SK-N-SH (cell line): ENCODE measurements at regions not wholly inside any gene's neighbourhood (a gene's known extent, or its start where the extent isn't known, plus 50 kb on each side); places are given as distances from the start of the nearest gene placed in this dataset.

Experiments
- CTCF ChIA-PET: fragments of 300-600, 350-600 bp; formaldehyde crosslinking; extraction: SDS; loops from one replicate; lab custom pipeline; 2021; lab: Yijun Ruan, JAX
- POLR2A ChIA-PET: fragments of 350-600 bp; sonication (Branson Sonifier 250); formaldehyde crosslinking; extraction: SDS; loops from one replicate; lab custom pipeline; 2020; ENCODE audit warnings: antibody characterized with exemption, inconsistent platforms; lab: Yijun Ruan, JAX
- DNase-seq: peaks from one replicate; pipeline ENCODE4 v3.0.0; 2012
- H2AFZ ChIP-seq: fragments of 200-600 bp; sonication (generic); 2 replicates; pipeline ENCODE4 v1.8.1; 2016; ENCODE audit warnings: antibody characterized with exemption, mild to moderate bottlenecking, low read depth
- H3F3A ChIP-seq: fragments of 200-600 bp; sonication (generic); replicated peaks from 2 replicates; pipeline ENCODE3; 2016; ENCODE audit warnings: antibody characterized with exemption, mild to moderate bottlenecking; ENCODE audit not compliant: insufficient read depth
- H3K27ac ChIP-seq, 2 experiments: fragments of 200-500 bp in 1 of 2; fragments of 200-600 bp in 1 of 2; sonication (Bioruptor generic) in 1 of 2; sonication (generic), shearing (Covaris generic) in 1 of 2; 2 replicates each; pipeline versions ENCODE4 v1.5.1 to v1.6.1; 2014 to 2016; ENCODE audit warnings: low read depth in 2 of 2, inconsistent platforms in 1 of 2, low read length in 1 of 2, mild to moderate bottlenecking in 1 of 2, mixed read lengths in 1 of 2
- H3K27me3 ChIP-seq: fragments of 200-600 bp; sonication (generic), shearing (Covaris generic); 2 replicates; pipeline ENCODE4 v1.6.1; 2016; ENCODE audit warnings: mixed run types; ENCODE audit not compliant: insufficient read depth
- H3K36me3 ChIP-seq, 2 experiments: fragments of 200-500 bp in 1 of 2; fragments of 200-600 bp in 1 of 2; sonication (Bioruptor generic) in 1 of 2; sonication (generic) in 1 of 2; replicated peaks in 1 of 2; 2 replicates each; pipeline versions ENCODE3 to v1.5.1; 2014 to 2016; ENCODE audit warnings: low read length in 1 of 2, mild to moderate bottlenecking in 1 of 2; ENCODE audit not compliant: insufficient read depth in 2 of 2, control insufficient read depth in 1 of 2
- H3K4me1 ChIP-seq, 2 experiments: fragments of 200-500 bp in 1 of 2; fragments of 200-600 bp in 1 of 2; sonication (Bioruptor generic) in 1 of 2; sonication (generic), shearing (Covaris generic) in 1 of 2; 2 replicates each; pipeline versions ENCODE4 v1.5.1 to v1.6.1; 2014 to 2016; ENCODE audit warnings: low read depth in 1 of 2, low read length in 1 of 2, mixed run types in 1 of 2; ENCODE audit not compliant: insufficient read depth in 2 of 2, control insufficient read depth in 1 of 2
- H3K4me2 ChIP-seq: fragments of 200-600 bp; sonication (generic), shearing (Covaris generic); 2 replicates; pipeline ENCODE4 v1.6.1; 2017; ENCODE audit warnings: mixed run types
- H3K4me3 ChIP-seq, 2 experiments: fragments of 200-500 bp in 1 of 2; fragments of 200-600 bp in 1 of 2; sonication (Bioruptor generic) in 1 of 2; sonication (generic), shearing (Covaris generic) in 1 of 2; 2 replicates each; pipeline versions ENCODE4 v1.5.1 to v1.8.1; 2014 to 2016; ENCODE audit warnings: low read depth in 2 of 2, inconsistent platforms in 1 of 2, low read length in 1 of 2, mild to moderate bottlenecking in 1 of 2, mixed read lengths in 1 of 2, moderate library complexity in 1 of 2
- H3K79me2 ChIP-seq: fragments of 200-600 bp; sonication (generic); 2 replicates; pipeline ENCODE4 v1.8.1; 2017; ENCODE audit warnings: mild to moderate bottlenecking; ENCODE audit not compliant: insufficient read depth
- H3K9ac ChIP-seq: fragments of 200-600 bp; sonication (generic); 2 replicates; pipeline ENCODE4 v1.6.1; 2017; ENCODE audit warnings: mixed run types
- H3K9me2 ChIP-seq: fragments of 200-600 bp; sonication (generic); 2 replicates; pipeline ENCODE4 v1.6.1; 2017; ENCODE audit warnings: mixed run types
- H3K9me3 ChIP-seq: fragments of 200-600 bp; sonication (generic); 2 replicates; pipeline ENCODE4 v1.6.1; 2017; ENCODE audit warnings: mixed run types, mild to moderate bottlenecking, moderate library complexity
- H4K20me1 ChIP-seq: fragments of 200-600 bp; sonication (generic); 2 replicates; pipeline ENCODE4 v1.6.1; 2017; ENCODE audit warnings: mild to moderate bottlenecking, mixed run types; ENCODE audit not compliant: insufficient read depth
- CHD2 ChIP-seq: fragments of 150-350 bp; IDR thresholded peaks from 2 replicates; pipeline ENCODE4 v1.6.1; 2018; ENCODE audit warnings: low read length; ENCODE audit not compliant: partially characterized antibody
- FOSL2 ChIP-seq: IDR thresholded peaks from 2 replicates; pipeline ENCODE4 v1.4.0; 2012; ENCODE audit warnings: low read depth, mild to moderate bottlenecking, moderate library complexity, borderline replicate concordance
- FOXJ3 ChIP-seq: sonication (generic); formaldehyde crosslinking; IDR thresholded peaks from 2 replicates; pipeline ENCODE4 v1.5.1; 2020; ENCODE audit warnings: mild to moderate bottlenecking, missing genetic modification reagents
- JUND ChIP-seq: IDR thresholded peaks from 2 replicates; pipeline ENCODE4 v1.4.0; 2012
- MEF2A ChIP-seq: IDR thresholded peaks from 2 replicates; pipeline ENCODE4 v1.4.0; 2012; ENCODE audit warnings: low read depth, borderline replicate concordance
- MXI1 ChIP-seq: IDR thresholded peaks from 2 replicates; pipeline ENCODE4 v1.6.1; 2012; ENCODE audit warnings: mild to moderate bottlenecking, low read depth, low read length, improper control_type of control experiment
- NFIC ChIP-seq: IDR thresholded peaks from 2 replicates; pipeline ENCODE4 v1.4.0; 2012; ENCODE audit warnings: borderline replicate concordance
- RAD21 ChIP-seq: IDR thresholded peaks from 2 replicates; pipeline ENCODE4 v1.6.1; 2012; ENCODE audit warnings: mild to moderate bottlenecking, low read length
- REST ChIP-seq: IDR thresholded peaks from 2 replicates; pipeline ENCODE4 v1.6.1; 2012; ENCODE audit warnings: mild to moderate bottlenecking, low read depth, low read length, moderate library complexity
- RFX5 ChIP-seq: IDR thresholded peaks from 2 replicates; pipeline ENCODE4 v1.6.1; 2012; ENCODE audit warnings: mild to moderate bottlenecking, improper control_type of control experiment, low read length
- TAF1 ChIP-seq: IDR thresholded peaks from 2 replicates; pipeline ENCODE4 v1.6.1; 2012; ENCODE audit warnings: low read depth, mild to moderate bottlenecking, low read length, moderate library complexity, borderline replicate concordance
- USF1 ChIP-seq: IDR thresholded peaks from 2 replicates; pipeline ENCODE4 v1.4.0; 2012; ENCODE audit warnings: low read depth, borderline replicate concordance
- YY1 ChIP-seq: IDR thresholded peaks from 2 replicates; pipeline ENCODE4 v1.4.0; 2012; ENCODE audit warnings: low read depth, mild to moderate bottlenecking
- WGBS: methylation state at CpG from one replicate; pipeline ENCODE4 v1.1.6; 2017; ENCODE audit warnings: low lambda C conversion rate; 5-methylcytosine and 5-hydroxymethylcytosine counted together
- TF ChIP-seq, protein P1 (sequence below): fragments of 200-600 bp; sonication (generic); IDR thresholded peaks from 2 replicates; pipeline ENCODE4 v1.6.1; 2017; ENCODE audit warnings: antibody characterized with exemption, mild to moderate bottlenecking, moderate library complexity
- TF ChIP-seq, protein P2 (sequence below): IDR thresholded peaks from 2 replicates; pipeline ENCODE4 v1.4.0; 2012; ENCODE audit warnings: low read depth, borderline replicate concordance

DNA sequence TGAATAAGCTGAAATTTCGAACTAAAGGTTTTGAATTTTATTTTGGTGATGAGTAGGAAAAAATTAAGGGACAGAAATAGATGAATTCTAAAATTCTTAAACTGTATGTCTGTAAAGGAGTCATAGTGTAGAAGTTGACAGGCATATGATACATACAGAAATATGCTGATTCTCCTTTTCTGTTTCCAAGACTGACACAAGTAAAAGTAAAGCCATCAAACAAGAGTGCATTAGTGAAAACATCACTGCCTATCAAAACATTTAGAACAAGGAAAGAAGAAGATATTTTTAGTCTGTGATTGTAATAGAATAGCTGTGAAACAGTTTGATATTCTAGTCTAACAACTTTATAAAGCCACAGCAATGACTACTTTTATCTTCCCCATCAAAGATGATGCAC is 1318.0 kb upstream of the TENM4 start:
- Histone ChIP-seq H3K4me2 (no peak overlapping the region), H3K9me2 (no peaks in the 10 kb centered on the region), H3K9ac (no peak overlapping the region), H3F3A (no peaks in the 10 kb centered on the region), H3K9me3 (no peaks in the 10 kb centered on the region), H3K27me3 (no peaks in the 10 kb centered on the region), H3K27ac (no peak overlapping the region), H4K20me1 (no peaks in the 10 kb centered on the region), H3K4me1 (no peaks in the 10 kb centered on the region), H3K4me3 (no peak overlapping the region), H3K36me3 (no peaks in the 10 kb centered on the region), H2AFZ (no peak overlapping the region), H3K79me2 (no peaks in the 10 kb centered on the region)
- ChIA-PET CTCF (interaction anchor here (0.8 kb wide), 1 partner anchor 28 kb away, joined by 3 read pairs; no protein-coding TSS in a partner anchor), POLR2A (no interaction called here)
- TF ChIP-seq TAF1: no peak
- no peak for TF ChIP-seq YY1
- TF ChIP-seq NFIC: no peak
- no peak for TF ChIP-seq REST
- 10% methylated on average over 1 of the region's 1 CpG for WGBS
- no peak for DNase-seq

DNA sequence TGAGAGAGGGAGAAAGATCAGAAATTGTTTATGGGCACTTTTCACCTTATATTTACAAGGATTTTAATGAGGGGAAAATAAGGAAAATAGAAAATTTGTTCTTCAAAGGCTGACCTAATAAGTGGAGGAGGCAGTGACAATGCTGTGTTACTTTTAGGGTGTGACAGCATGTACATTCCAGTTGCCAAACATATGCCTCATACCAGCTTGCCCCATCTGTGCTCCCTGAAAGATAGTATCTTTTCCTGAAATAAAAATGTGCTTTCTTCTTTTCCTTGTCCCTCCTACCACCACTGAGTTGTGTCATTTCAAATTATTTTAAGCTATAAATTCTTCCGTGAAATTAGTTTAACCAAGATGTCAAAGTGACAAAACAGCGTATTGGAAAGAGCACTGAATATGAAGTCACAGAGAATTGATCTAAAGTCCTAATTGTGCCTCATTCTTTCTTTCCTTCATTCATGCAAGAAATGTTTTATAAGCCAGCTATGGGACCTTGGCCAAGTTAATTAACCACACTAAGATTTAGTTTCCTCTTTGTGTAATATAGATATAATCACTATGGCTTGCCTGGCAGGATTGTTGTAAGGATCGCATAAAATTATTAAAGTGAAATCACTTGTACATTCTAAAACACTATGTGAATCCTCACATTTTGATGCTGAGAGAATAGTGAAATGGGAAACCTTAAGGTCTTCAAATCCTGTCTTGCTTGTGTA is 1307.5 kb upstream of the TENM4 start:
- Histone ChIP-seq H4K20me1 (no peaks in the 10 kb centered on the region), H3K9me2 (no peaks in the 10 kb centered on the region), H3K27me3 (no peaks in the 10 kb centered on the region), H3K4me1 (peaks cover 0 to 7% of the 10 kb centered on the region in 2 experiments; a peak in 2 of 4 replicates), H3K9me3 (no peaks in the 10 kb centered on the region), H3K36me3 (no peaks in the 10 kb centered on the region), H3F3A (no peaks in the 10 kb centered on the region), H2AFZ (no peak overlapping the region), H3K9ac (no peak overlapping the region), H3K4me2 (no peak overlapping the region), H3K27ac (no peak overlapping the region), H3K4me3 (no peak overlapping the region), H3K79me2 (no peaks in the 10 kb centered on the region)
- TF ChIP-seq CHD2 (no peak), USF1 (no peak), MXI1 (no peak), TAF1 (no peak), MEF2A (no peak), FOXJ3 (no peak), FOSL2 (no peak), JUND (no peak), RFX5 (no peak), NFIC (no peak), RAD21 (no peak)
- TF ChIP-seq, protein P1, sequence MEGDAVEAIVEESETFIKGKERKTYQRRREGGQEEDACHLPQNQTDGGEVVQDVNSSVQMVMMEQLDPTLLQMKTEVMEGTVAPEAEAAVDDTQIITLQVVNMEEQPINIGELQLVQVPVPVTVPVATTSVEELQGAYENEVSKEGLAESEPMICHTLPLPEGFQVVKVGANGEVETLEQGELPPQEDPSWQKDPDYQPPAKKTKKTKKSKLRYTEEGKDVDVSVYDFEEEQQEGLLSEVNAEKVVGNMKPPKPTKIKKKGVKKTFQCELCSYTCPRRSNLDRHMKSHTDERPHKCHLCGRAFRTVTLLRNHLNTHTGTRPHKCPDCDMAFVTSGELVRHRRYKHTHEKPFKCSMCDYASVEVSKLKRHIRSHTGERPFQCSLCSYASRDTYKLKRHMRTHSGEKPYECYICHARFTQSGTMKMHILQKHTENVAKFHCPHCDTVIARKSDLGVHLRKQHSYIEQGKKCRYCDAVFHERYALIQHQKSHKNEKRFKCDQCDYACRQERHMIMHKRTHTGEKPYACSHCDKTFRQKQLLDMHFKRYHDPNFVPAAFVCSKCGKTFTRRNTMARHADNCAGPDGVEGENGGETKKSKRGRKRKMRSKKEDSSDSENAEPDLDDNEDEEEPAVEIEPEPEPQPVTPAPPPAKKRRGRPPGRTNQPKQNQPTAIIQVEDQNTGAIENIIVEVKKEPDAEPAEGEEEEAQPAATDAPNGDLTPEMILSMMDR: no peak
- TF ChIP-seq, protein P2, sequence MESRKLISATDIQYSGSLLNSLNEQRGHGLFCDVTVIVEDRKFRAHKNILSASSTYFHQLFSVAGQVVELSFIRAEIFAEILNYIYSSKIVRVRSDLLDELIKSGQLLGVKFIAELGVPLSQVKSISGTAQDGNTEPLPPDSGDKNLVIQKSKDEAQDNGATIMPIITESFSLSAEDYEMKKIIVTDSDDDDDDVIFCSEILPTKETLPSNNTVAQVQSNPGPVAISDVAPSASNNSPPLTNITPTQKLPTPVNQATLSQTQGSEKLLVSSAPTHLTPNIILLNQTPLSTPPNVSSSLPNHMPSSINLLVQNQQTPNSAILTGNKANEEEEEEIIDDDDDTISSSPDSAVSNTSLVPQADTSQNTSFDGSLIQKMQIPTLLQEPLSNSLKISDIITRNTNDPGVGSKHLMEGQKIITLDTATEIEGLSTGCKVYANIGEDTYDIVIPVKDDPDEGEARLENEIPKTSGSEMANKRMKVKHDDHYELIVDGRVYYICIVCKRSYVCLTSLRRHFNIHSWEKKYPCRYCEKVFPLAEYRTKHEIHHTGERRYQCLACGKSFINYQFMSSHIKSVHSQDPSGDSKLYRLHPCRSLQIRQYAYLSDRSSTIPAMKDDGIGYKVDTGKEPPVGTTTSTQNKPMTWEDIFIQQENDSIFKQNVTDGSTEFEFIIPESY: no peak
- DNase-seq: no peak
- ChIA-PET POLR2A (no interaction called here), CTCF (no interaction called here)
- 52% methylated on average over 3 of the region's 3 CpGs for WGBS
